HEK293 (cell line): ENCODE measurements at regions not wholly inside any gene's neighbourhood (a gene's known extent, or its start where the extent isn't known, plus 50 kb on each side); places are given as distances from the start of the nearest gene placed in this dataset.

Experiments
- CTCF ChIA-PET: fragments of 350-600 bp; formaldehyde crosslinking; extraction: SDS; loops from one replicate; lab custom pipeline; 2021; ENCODE audit warnings: antibody characterized with exemption; lab: Yijun Ruan, JAX
- POLR2A ChIA-PET: fragments of 300-600 bp; formaldehyde crosslinking; extraction: SDS; loops from one replicate; lab custom pipeline; 2020; ENCODE audit warnings: antibody characterized with exemption, inconsistent platforms; lab: Yijun Ruan, JAX
- H3K27ac ChIP-seq: fragments of 200-500 bp; sonication (Bioruptor generic); 2 replicates; pipeline ENCODE4 v1.5.1; 2014; ENCODE audit warnings: low read depth, low read length, control low read depth, inconsistent platforms; ENCODE audit errors: extremely low read depth
- H3K36me3 ChIP-seq, 2 experiments: fragments of 200-500 bp in 1 of 2; sonication (Bioruptor generic) in 1 of 2; 1 replicate in 1 of 2; 2 replicates in 1 of 2; pipeline ENCODE4 v1.5.1; 2014 to 2017; ENCODE audit warnings: inconsistent platforms in 2 of 2, low read length in 2 of 2; ENCODE audit not compliant: control insufficient read depth in 2 of 2, insufficient read depth in 1 of 2
- H3K4me1 ChIP-seq: fragments of 200-500 bp; sonication (Bioruptor generic); 2 replicates; pipeline ENCODE4 v1.5.1; 2014; ENCODE audit warnings: mild to moderate bottlenecking, low read length, inconsistent platforms; ENCODE audit not compliant: control insufficient read depth, insufficient read depth
- H3K4me3 ChIP-seq: 2 replicates; pipeline ENCODE4 v1.5.1; 2011; ENCODE audit warnings: low read depth, mild to moderate bottlenecking, control low read depth, low read length, moderate library complexity
- H3K9me3 ChIP-seq: fragments of 200-500 bp; sonication (Bioruptor generic); 2 replicates; pipeline ENCODE4 v1.5.1; 2014; ENCODE audit warnings: low read depth, low read length, inconsistent platforms; ENCODE audit not compliant: control insufficient read depth, insufficient read depth
- BCL11A ChIP-seq: fragments of 450-650 bp; formaldehyde crosslinking; IDR thresholded peaks from 2 replicates; pipeline ENCODE4 v1.5.1; 2016; ENCODE audit warnings: low read depth, missing biosample characterization, missing genetic modification characterization
- HIC1 ChIP-seq: fragments of 450-650 bp; formaldehyde crosslinking; IDR thresholded peaks from 2 replicates; pipeline ENCODE4 v1.5.1; 2016; ENCODE audit warnings: missing biosample characterization, missing genetic modification characterization
- IKZF3 ChIP-seq: fragments of 450-650 bp; IDR thresholded peaks from 2 replicates; pipeline ENCODE4 v1.5.0; 2018; ENCODE audit warnings: missing biosample characterization, mild to moderate bottlenecking, missing genetic modification characterization, moderate library complexity
- KLF1 ChIP-seq: fragments of 450-650 bp; formaldehyde crosslinking; IDR thresholded peaks from 2 replicates; pipeline ENCODE4 v1.5.1; 2016; ENCODE audit warnings: missing biosample characterization, missing genetic modification characterization
- KLF8 ChIP-seq: fragments of 450-650 bp; formaldehyde crosslinking; IDR thresholded peaks from 2 replicates; pipeline ENCODE4 v1.5.1; 2016; ENCODE audit warnings: missing biosample characterization, missing genetic modification characterization
- TRIM28 ChIP-seq: IDR thresholded peaks from 2 replicates; pipeline ENCODE4 v1.6.1; 2011; ENCODE audit warnings: low read length, control low read depth, borderline replicate concordance
- ZBTB48 ChIP-seq: fragments of 450-650 bp; formaldehyde crosslinking; IDR thresholded peaks from 2 replicates; pipeline ENCODE4 v1.5.1; 2016; ENCODE audit warnings: missing biosample characterization, missing genetic modification characterization
- ZNF16 ChIP-seq: fragments of 450-650 bp; formaldehyde crosslinking; IDR thresholded peaks from 2 replicates; pipeline ENCODE4 v1.5.1; 2016; ENCODE audit warnings: low read depth, missing biosample characterization, missing genetic modification characterization
- ZNF175 ChIP-seq: fragments of 450-650 bp; formaldehyde crosslinking; IDR thresholded peaks from 2 replicates; pipeline ENCODE4 v1.5.1; 2016; ENCODE audit warnings: missing biosample characterization, missing genetic modification characterization
- ZNF184 ChIP-seq: fragments of 450-650 bp; IDR thresholded peaks from 2 replicates; pipeline ENCODE4 v1.5.1; 2018; ENCODE audit warnings: missing biosample characterization, mild to moderate bottlenecking, missing genetic modification characterization
- ZNF221 ChIP-seq: fragments of 450-650 bp; formaldehyde crosslinking; IDR thresholded peaks from 2 replicates; pipeline ENCODE4 v1.5.1; 2017; ENCODE audit warnings: missing biosample characterization, missing genetic modification characterization, borderline replicate concordance
- ZNF223 ChIP-seq: fragments of 450-650 bp; formaldehyde crosslinking; IDR thresholded peaks from 2 replicates; pipeline ENCODE4 v1.5.1; 2016; ENCODE audit warnings: missing biosample characterization, missing genetic modification characterization
- ZNF24 ChIP-seq: fragments of 450-650 bp; formaldehyde crosslinking; IDR thresholded peaks from 2 replicates; pipeline ENCODE4 v1.5.1; 2016; ENCODE audit warnings: missing biosample characterization, missing genetic modification characterization
- ZNF274 ChIP-seq, 2 experiments: fragments of 200-500 bp in 1 of 2; fragments of 450-650 bp in 1 of 2; sonication (Bioruptor generic) in 1 of 2; formaldehyde crosslinking in 1 of 2; IDR thresholded peaks; 2 replicates each; pipeline versions ENCODE4 v1.5.1 to v1.6.1; 2014 to 2016; ENCODE audit warnings: borderline replicate concordance in 1 of 2, inconsistent platforms in 1 of 2, low read length in 1 of 2, missing biosample characterization in 1 of 2, missing genetic modification characterization in 1 of 2
- ZNF311 ChIP-seq: fragments of 450-650 bp; formaldehyde crosslinking; IDR thresholded peaks from 2 replicates; pipeline ENCODE4 v1.5.1; 2017; ENCODE audit warnings: missing biosample characterization, missing genetic modification characterization, borderline replicate concordance
- ZNF335 ChIP-seq: fragments of 450-650 bp; formaldehyde crosslinking; conservative IDR thresholded peaks from 2 replicates; pipeline ENCODE4 v1.5.1; 2016; ENCODE audit warnings: missing biosample characterization, missing genetic modification characterization
- ZNF366 ChIP-seq: fragments of 450-650 bp; formaldehyde crosslinking; conservative IDR thresholded peaks from 2 replicates; pipeline ENCODE4 v1.5.1; 2016; ENCODE audit warnings: missing biosample characterization, missing genetic modification characterization
- ZNF548 ChIP-seq: fragments of 450-650 bp; formaldehyde crosslinking; IDR thresholded peaks from 2 replicates; pipeline ENCODE4 v1.5.1; 2016; ENCODE audit warnings: missing biosample characterization, missing genetic modification characterization
- ZNF571 ChIP-seq: fragments of 450-650 bp; formaldehyde crosslinking; IDR thresholded peaks from 2 replicates; pipeline ENCODE4 v1.5.0; 2017; ENCODE audit warnings: missing biosample characterization, missing genetic modification characterization
- ZNF596 ChIP-seq: fragments of 450-650 bp; IDR thresholded peaks from 2 replicates; pipeline ENCODE4 v1.5.0; 2018; ENCODE audit warnings: missing biosample characterization, mild to moderate bottlenecking, missing genetic modification characterization, moderate library complexity
- ZNF701 ChIP-seq: fragments of 450-650 bp; formaldehyde crosslinking; IDR thresholded peaks from 2 replicates; pipeline ENCODE4 v1.5.1; 2016; ENCODE audit warnings: missing biosample characterization, missing genetic modification characterization
- ZNF76 ChIP-seq: fragments of 450-650 bp; formaldehyde crosslinking; IDR thresholded peaks from 2 replicates; pipeline ENCODE4; 2016; ENCODE audit warnings: low read depth, missing biosample characterization, missing genetic modification characterization, borderline replicate concordance
- ZNF792 ChIP-seq: fragments of 450-650 bp; formaldehyde crosslinking; IDR thresholded peaks from 2 replicates; pipeline ENCODE4 v1.5.1; 2016; ENCODE audit warnings: missing biosample characterization, missing genetic modification characterization
- ZNF830 ChIP-seq: fragments of 450-650 bp; IDR thresholded peaks from 2 replicates; pipeline ENCODE4 v1.5.0; 2018; ENCODE audit warnings: missing biosample characterization, missing genetic modification characterization, low read depth, mild to moderate bottlenecking, moderate library complexity
- ZSCAN30 ChIP-seq: fragments of 450-650 bp; IDR thresholded peaks from 2 replicates; pipeline ENCODE4 v1.5.1; 2018; ENCODE audit warnings: missing biosample characterization, mild to moderate bottlenecking, missing genetic modification characterization, moderate library complexity
- TF ChIP-seq, protein P1 (sequence below): fragments of 450-650 bp; formaldehyde crosslinking; conservative IDR thresholded peaks from 2 replicates; pipeline ENCODE4 v1.5.1; 2016; ENCODE audit warnings: low read depth, missing biosample characterization, missing genetic modification characterization

- no peak overlapping the region for H3K4me3 ChIP-seq
- H3K9me3 ChIP-seq: no peaks in the 10 kb centered on the region
- no peaks in the 10 kb centered on the region for H3K36me3 ChIP-seq
- TF ChIP-seq ZNF184 (tag by site-specific recombination) (no peak), ZNF366 (tag by site-specific recombination) (no peak), ZSCAN30 (tag by site-specific recombination) (no peak), ZNF571 (tag by site-specific recombination) (no peak), BCL11A (tag by site-specific recombination) (no peak), ZNF223 (no peak), KLF8 (tag by site-specific recombination) (no peak), ZNF274 (IDR thresholded peaks at IDR 0.05; ENCODE audit: low read length) (no peak), ZNF274 (tag by site-specific recombination; IDR thresholded peaks at IDR 0.05; ENCODE audit: borderline replicate concordance) (no peak), HIC1 (no peak), KLF1 (tag by site-specific recombination) (no peak), ZNF830 (no peak), ZNF221 (no peak), ZNF76 (tag by site-specific recombination) (no peak), ZNF701 (tag by site-specific recombination) (no peak), ZNF311 (tag by site-specific recombination) (no peak), IKZF3 (no peak), ZNF596 (no peak)
- TF ChIP-seq, protein P1, sequence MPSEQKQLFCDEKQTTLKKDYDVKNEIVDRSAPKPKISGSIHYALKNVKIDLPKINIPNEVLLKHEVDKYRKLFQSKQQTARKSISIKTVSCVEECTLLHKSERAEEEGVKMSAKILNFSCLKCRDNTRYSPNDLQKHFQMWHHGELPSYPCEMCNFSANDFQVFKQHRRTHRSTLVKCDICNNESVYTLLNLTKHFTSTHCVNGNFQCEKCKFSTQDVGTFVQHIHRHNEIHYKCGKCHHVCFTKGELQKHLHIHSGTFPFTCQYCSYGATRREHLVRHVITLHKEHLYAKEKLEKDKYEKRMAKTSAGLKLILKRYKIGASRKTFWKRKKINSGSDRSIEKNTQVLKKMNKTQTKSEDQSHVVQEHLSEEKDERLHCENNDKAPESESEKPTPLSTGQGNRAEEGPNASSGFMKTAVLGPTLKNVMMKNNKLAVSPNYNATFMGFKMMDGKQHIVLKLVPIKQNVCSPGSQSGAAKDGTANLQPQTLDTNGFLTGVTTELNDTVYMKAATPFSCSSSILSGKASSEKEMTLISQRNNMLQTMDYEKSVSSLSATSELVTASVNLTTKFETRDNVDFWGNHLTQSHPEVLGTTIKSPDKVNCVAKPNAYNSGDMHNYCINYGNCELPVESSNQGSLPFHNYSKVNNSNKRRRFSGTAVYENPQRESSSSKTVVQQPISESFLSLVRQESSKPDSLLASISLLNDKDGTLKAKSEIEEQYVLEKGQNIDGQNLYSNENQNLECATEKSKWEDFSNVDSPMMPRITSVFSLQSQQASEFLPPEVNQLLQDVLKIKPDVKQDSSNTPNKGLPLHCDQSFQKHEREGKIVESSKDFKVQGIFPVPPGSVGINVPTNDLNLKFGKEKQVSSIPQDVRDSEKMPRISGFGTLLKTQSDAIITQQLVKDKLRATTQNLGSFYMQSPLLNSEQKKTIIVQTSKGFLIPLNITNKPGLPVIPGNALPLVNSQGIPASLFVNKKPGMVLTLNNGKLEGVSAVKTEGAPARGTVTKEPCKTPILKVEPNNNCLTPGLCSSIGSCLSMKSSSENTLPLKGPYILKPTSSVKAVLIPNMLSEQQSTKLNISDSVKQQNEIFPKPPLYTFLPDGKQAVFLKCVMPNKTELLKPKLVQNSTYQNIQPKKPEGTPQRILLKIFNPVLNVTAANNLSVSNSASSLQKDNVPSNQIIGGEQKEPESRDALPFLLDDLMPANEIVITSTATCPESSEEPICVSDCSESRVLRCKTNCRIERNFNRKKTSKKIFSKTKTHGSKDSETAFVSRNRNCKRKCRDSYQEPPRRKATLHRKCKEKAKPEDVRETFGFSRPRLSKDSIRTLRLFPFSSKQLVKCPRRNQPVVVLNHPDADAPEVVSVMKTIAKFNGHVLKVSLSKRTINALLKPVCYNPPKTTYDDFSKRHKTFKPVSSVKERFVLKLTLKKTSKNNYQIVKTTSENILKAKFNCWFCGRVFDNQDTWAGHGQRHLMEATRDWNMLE: no peak
- POLR2A ChIA-PET: no interaction called here
- no peak overlapping the region for H3K27ac ChIP-seq
- H3K4me1 ChIP-seq: no peaks in the 10 kb centered on the region
- CTCF ChIA-PET: no interaction called here
These were observed 60.8 kb upstream of the ADRA2C start for GRCh38 chr4:3705236-3705987.

DNA sequence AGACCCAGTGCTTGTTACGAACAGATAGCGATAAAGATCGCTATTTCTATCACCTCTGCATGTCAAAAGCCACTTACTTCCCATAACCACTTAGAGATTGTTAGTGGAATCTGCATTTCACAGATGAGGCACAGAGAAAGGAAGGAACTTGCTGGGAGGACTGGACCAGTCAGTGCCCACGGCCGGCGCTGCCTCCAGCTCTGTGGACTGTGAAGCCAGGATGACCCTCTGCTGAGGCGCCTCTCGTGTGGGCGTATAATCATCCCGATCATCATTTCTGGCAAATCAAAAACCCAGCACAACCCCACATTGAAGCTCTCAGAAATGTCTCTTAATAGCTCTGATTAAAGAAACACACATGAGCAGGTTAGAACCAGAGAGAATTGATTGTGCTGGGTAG is 61.5 kb upstream of the ADRA2C start:
- no peaks in the 10 kb centered on the region for H3K36me3 ChIP-seq
- H3K4me1 ChIP-seq: no peaks in the 10 kb centered on the region
- TF ChIP-seq ZNF335 (no peak), ZNF16 (tag by site-specific recombination) (no peak), TRIM28 (no peak), ZNF792 (tag by site-specific recombination) (no peak), ZNF24 (tag by site-specific recombination) (no peak), ZNF175 (tag by site-specific recombination) (no peak), ZNF548 (tag by site-specific recombination) (no peak), ZBTB48 (tag by site-specific recombination) (no peak)
- no peak overlapping the region for H3K27ac ChIP-seq
- ChIA-PET POLR2A (no interaction called here), CTCF (no interaction called here)
- no peak overlapping the region for H3K4me3 ChIP-seq
- H3K9me3 ChIP-seq: no peaks in the 10 kb centered on the region
